ENCODE measurements at regions not wholly inside any gene's neighbourhood (a gene's known extent, or its start where the extent isn't known, plus 50 kb on each side); places are given as distances from the start of the nearest gene placed in this dataset.
A peak's percentile ranks its signal among the peaks of the same experiment; 100 is the strongest.
"Not testable (repeated sequence)": the region's sequence is repeated elsewhere in the genome, so short reads cannot be mapped to it uniquely, and the experiment has no call there.

- no peak for ATAC-seq (ENCODE audit: insufficient number of reproducible peaks, low FRiP score, low read depth)
- H3K4me1 ChIP-seq (ENCODE audit: control insufficient read depth in 1 of 2, low read depth in 2 of 2), result no peaks in the 10 kb centered on the region
- no peak overlapping the region for H3K27ac ChIP-seq
- no peaks in the 10 kb centered on the region for H3K9me3 ChIP-seq
- no peaks in the 10 kb centered on the region for H3K36me3 ChIP-seq
- TF ChIP-seq CTCF (IDR thresholded peaks at IDR 0.05), result no peak
- H3K4me3 ChIP-seq, result no peak overlapping the region
- no peaks in the 10 kb centered on the region for H3K27me3 ChIP-seq (replicated peaks; ENCODE audit: insufficient read depth)
- no peak for DNase-seq (ENCODE audit: low spot score)
Measured at GRCh38 chr12:9328065-9328464, 119.9 kb upstream of the PZP start.

DNA sequence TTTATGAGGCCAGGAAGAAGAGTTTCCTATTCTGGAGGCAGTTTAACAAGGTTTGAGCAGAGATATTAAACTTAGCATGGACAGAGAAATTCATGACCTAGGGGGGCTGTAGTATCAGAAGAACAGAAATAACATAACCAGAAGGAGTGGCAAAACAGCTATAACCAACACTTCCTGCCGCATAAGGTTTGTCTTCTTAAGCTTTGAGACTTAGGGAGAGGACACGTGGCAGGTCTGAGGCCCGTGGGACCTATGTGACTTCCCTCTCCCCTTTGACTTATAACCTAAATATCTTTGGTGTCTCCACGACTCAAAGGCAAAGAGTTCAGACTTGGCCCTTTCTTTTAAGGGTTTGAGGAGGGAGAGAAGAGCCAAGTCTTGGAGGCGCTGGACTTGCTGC lies 119.1 kb upstream of the PZP start:
- DNase-seq (ENCODE audit: low spot score), result no peak
- H3K9me3 ChIP-seq, result no peaks in the 10 kb centered on the region
- peak; percentile 40 for ATAC-seq (ENCODE audit: insufficient number of reproducible peaks, low FRiP score, low read depth)
- no peaks in the 10 kb centered on the region for H3K4me1 ChIP-seq (ENCODE audit: control insufficient read depth in 1 of 2, low read depth in 2 of 2)
- H3K27me3 ChIP-seq (replicated peaks; ENCODE audit: insufficient read depth), result no peaks in the 10 kb centered on the region
- no peaks in the 10 kb centered on the region for H3K36me3 ChIP-seq
- no peak overlapping the region for H3K4me3 ChIP-seq
- TF ChIP-seq CTCF (IDR thresholded peaks at IDR 0.05), result no peak
- H3K27ac ChIP-seq, result no peak overlapping the region

DNA sequence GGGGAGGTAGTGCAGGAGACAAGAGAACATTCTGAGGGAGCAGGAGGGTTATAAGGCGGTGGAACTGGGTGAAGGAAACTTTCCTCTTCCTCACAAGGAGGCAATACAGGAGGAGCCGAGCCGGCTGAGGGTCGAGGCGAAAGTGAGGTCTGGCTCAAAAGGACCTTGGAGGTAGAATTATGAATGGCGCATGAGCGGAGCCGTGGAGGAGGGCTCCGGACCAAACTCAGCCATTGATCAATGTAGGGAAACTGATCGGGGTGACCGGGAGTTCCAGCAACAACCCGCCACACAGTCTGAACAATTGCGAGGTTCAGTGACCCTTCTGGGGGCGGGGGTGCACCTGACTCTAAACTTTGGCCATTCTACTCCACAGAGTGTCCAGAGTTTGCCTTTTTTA lies 118.7 kb upstream of the PZP start:
- not testable (repeated sequence) for H3K27ac ChIP-seq; H3K27me3 ChIP-seq (replicated peaks; ENCODE audit: insufficient read depth); H3K9me3 ChIP-seq; ATAC-seq (ENCODE audit: insufficient number of reproducible peaks, low FRiP score, low read depth); H3K4me3 ChIP-seq; H3K4me1 ChIP-seq (ENCODE audit: control insufficient read depth in 1 of 2, low read depth in 2 of 2); DNase-seq (ENCODE audit: low spot score); H3K36me3 ChIP-seq

- no peak overlapping the region for H3K4me3 ChIP-seq
Measured at GRCh38 chr12:9326085-9326484, 117.9 kb upstream of the PZP start.

DNA sequence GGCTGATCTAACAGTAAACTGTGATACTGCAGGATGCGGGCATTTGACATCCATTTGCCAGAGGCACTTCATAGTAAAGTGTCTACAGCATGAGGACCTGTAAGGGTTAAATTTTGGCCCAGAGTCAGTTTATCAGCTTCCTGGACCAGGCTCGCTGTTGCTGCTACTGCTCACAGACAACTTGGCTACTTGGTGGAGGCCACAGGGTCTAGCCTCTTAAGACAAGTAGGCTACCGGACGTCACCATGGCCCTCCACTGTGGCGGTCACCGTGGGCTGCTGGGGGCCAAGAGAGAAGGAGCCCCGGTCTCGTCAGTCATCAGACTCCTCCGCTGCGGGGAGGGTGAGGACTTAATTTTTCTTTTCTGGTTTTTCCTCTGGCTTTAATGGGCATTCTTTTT lies 117.3 kb upstream of the PZP start:
- no peaks in the 10 kb centered on the region for H3K4me1 ChIP-seq (ENCODE audit: control insufficient read depth in 1 of 2, low read depth in 2 of 2)
- no peak overlapping the region for H3K27ac ChIP-seq
- H3K4me3 ChIP-seq, result no peak overlapping the region
- DNase-seq (ENCODE audit: low spot score) (no peak), ATAC-seq (ENCODE audit: insufficient number of reproducible peaks, low FRiP score, low read depth) (no peak)
- no peaks in the 10 kb centered on the region for H3K27me3 ChIP-seq (replicated peaks; ENCODE audit: insufficient read depth)
- H3K36me3 ChIP-seq, result no peaks in the 10 kb centered on the region
- TF ChIP-seq CTCF (IDR thresholded peaks at IDR 0.05), result no peak
- H3K9me3 ChIP-seq, result no peaks in the 10 kb centered on the region

More at GRCh38 chr12:9326085-9326484, 117.9 kb upstream of the PZP start:
- ATAC-seq (ENCODE audit: insufficient number of reproducible peaks, low FRiP score, low read depth) (no peak), DNase-seq (ENCODE audit: low spot score) (no peak)
- Histone ChIP-seq H3K27ac (no peak overlapping the region), H3K9me3 (no peaks in the 10 kb centered on the region), H3K27me3 (replicated peaks; ENCODE audit: insufficient read depth) (no peaks in the 10 kb centered on the region), H3K36me3 (no peaks in the 10 kb centered on the region), H3K4me1 (ENCODE audit: control insufficient read depth in 1 of 2, low read depth in 2 of 2) (no peaks in the 10 kb centered on the region)
- TF ChIP-seq CTCF (IDR thresholded peaks at IDR 0.05), result no peak

GRCh38 chr12:9324782-9325181 lies 116.6 kb upstream of the PZP start:
- no peak for TF ChIP-seq CTCF (IDR thresholded peaks at IDR 0.05)
- DNase-seq (ENCODE audit: low spot score) (no peak), ATAC-seq (ENCODE audit: insufficient number of reproducible peaks, low FRiP score, low read depth) (no peak)
- no peak overlapping the region for H3K27ac ChIP-seq
- H3K9me3 ChIP-seq, result no peaks in the 10 kb centered on the region
- H3K36me3 ChIP-seq, result no peaks in the 10 kb centered on the region
- no peaks in the 10 kb centered on the region for H3K4me1 ChIP-seq (ENCODE audit: control insufficient read depth in 1 of 2, low read depth in 2 of 2)
- no peaks in the 10 kb centered on the region for H3K27me3 ChIP-seq (replicated peaks; ENCODE audit: insufficient read depth)
- no peak overlapping the region for H3K4me3 ChIP-seq
